ENCODE measurements at regions not wholly inside any gene's neighbourhood (a gene's known extent, or its start where the extent isn't known, plus 50 kb on each side); places are given as distances from the start of the nearest gene placed in this dataset.
A peak's percentile ranks its signal among the peaks of the same experiment; 100 is the strongest.

GRCh38 chr2:19238440-19239060 lies 119.9 kb downstream of the OSR1 start:
- Histone ChIP-seq H3K9ac (ENCODE audit: low read depth, low read length) (no peak overlapping the region), H4K91ac (ENCODE audit: insufficient read depth, low read depth, low read length) (no peak overlapping the region), H4K8ac (ENCODE audit: low read depth in 2 of 2, low read length in 2 of 2) (no peak overlapping the region), H2BK20ac (ENCODE audit: low read depth, low read length) (peak overlapping the region; percentile 68; the same call in 1 of the 2 replicates), H4K5ac (ENCODE audit: low read depth, low read length) (no peak overlapping the region), H3K4me2 (ENCODE audit: low read depth, low read length) (no peak overlapping the region; the same call in 1 of the 2 replicates), H3K18ac (ENCODE audit: low read depth, low read length) (peak overlapping the region; percentile 67; the same call in 1 of the 2 replicates), H3K79me1 (ENCODE audit: low read depth in 1 of 2, low read length in 2 of 2) (no peaks in the 10 kb centered on the region), H3K9me3 (ENCODE audit: control insufficient read depth, insufficient read depth, low read length) (no peaks in the 10 kb centered on the region), H3K4me3 (ENCODE audit: insufficient read depth, low read depth, low read length) (no peak overlapping the region), H3K27ac (ENCODE audit: insufficient read depth, low read length) (no peak overlapping the region), H2BK120ac (ENCODE audit: low read depth, low read length) (no peak overlapping the region), H2AK9ac (replicated peaks; ENCODE audit: low read depth, low read length, poor library complexity) (no peak overlapping the region), H2AFZ (replicated peaks; ENCODE audit: low read length, poor library complexity) (no peak overlapping the region), H2BK5ac (ENCODE audit: low read depth, low read length, poor library complexity, severe bottlenecking) (no peak overlapping the region), H3K9me1 (ENCODE audit: insufficient read depth, low read length) (peaks cover 8% of the 10 kb centered on the region; the same call in 1 of the 2 replicates), H3K36me3 (ENCODE audit: control insufficient read depth, insufficient read depth, low read length) (no peaks in the 10 kb centered on the region), H3K14ac (replicated peaks; ENCODE audit: low read depth, low read length) (peak overlapping the region; percentile 53), H3K4ac (ENCODE audit: low read depth, low read length) (no peak overlapping the region), H3K27me3 (ENCODE audit: control insufficient read depth, insufficient read depth, low read length) (no peaks in the 10 kb centered on the region), H3K4me1 (ENCODE audit: control insufficient read depth, insufficient read depth, low read length) (peaks cover 18% of the 10 kb centered on the region), H4K20me1 (ENCODE audit: insufficient read depth, low read length) (no peaks in the 10 kb centered on the region), H2BK15ac (ENCODE audit: low read depth, low read length) (0 out of 3 replicates have a peak overlapping the region, but pooled peaks have one; percentile 38), H3K56ac (ENCODE audit: extremely low read depth, insufficient read depth, low read length) (no peak overlapping the region), H2AK5ac (ENCODE audit: low read depth, low read length) (0 out of 2 replicates have a peak overlapping the region, but pooled peaks have one; percentile 55), H3K23ac (ENCODE audit: low read depth, low read length) (no peak overlapping the region)
- DNase-seq (peak; percentile 89), ATAC-seq (ENCODE audit: low read depth) (peak; percentile 63)
- WGBS, 2 experiments (ENCODE audit: extremely low coverage in 2 of 2, insufficient read length in 1 of 2), result no CpG with 5 or more reads among the region's 8 CpGs
- in situ Hi-C loops (cut with MboI; ENCODE audit: low sequenced_read_pairs), result no loop called here
- intact Hi-C loops (cut with micrococcal nuclease), result loop anchor here (5.0 kb wide), 2 partner anchors 109 to 486 kb away; no protein-coding TSS in a partner anchor
- no TSS peak for BruUV-seq (replicated peaks)
- TF ChIP-seq BHLHE40 (IDR thresholded peaks at IDR 0.05; ENCODE audit: low read depth, low read length), result peak; percentile 58
- no peak for TF ChIP-seq POLR2A (IDR thresholded peaks at IDR 0.05; ENCODE audit: low read depth, low read length)
- TF ChIP-seq CTCF (conservative IDR thresholded peaks at IDR 0.05; ENCODE audit: low read depth, low read length), result no peak
- TF ChIP-seq FOS (IDR thresholded peaks at IDR 0.05; ENCODE audit: low read depth, low read length), result peak; percentile 42; the same call in 1 of the 2 replicates
- ChIA-PET POLR2A (ENCODE audit: unreplicated experiment) (interaction anchor here (0.6 kb wide), 1 partner anchor 114 kb away, joined by 3 read pairs; no protein-coding TSS in a partner anchor), CTCF (interaction anchor here (0.6 kb wide), 1 partner anchor 11 kb away, joined by 3 read pairs; no protein-coding TSS in a partner anchor)
- dilution Hi-C loops (cut with HindIII; ENCODE audit: low sequenced_read_pairs, unreplicated experiment), result no loop called here

Data from IMR-90 (cell line).